Ovary (tissue), 7 donors: ENCODE measurements at regions not wholly inside any gene's neighbourhood (a gene's known extent, or its start where the extent isn't known, plus 50 kb on each side); places are given as distances from the start of the nearest gene placed in this dataset.

Source experiments
- DNase-seq, 5 donors: peaks; one replicate each; pipeline ENCODE4 v3.0.0-alpha.2; 2019 to 2020
- H3K27ac ChIP-seq, 2 donors: fragments of 200-600 bp; one replicate each; pipeline versions ENCODE4 v1.5.1 to v1.8.0; 2019 to 2022
- H3K27me3 ChIP-seq: fragments of 200-600 bp; one replicate; pipeline ENCODE4 v1.8.0; 2022
- H3K36me3 ChIP-seq: fragments of 200-600 bp; sonication (generic); one replicate; pipeline ENCODE4 v1.5.1; 2019
- H3K4me1 ChIP-seq: one replicate; pipeline ENCODE4 v1.8.1; 2013; ENCODE audit warnings: mild to moderate bottlenecking, moderate library complexity; ENCODE audit not compliant: insufficient read depth
- H3K4me3 ChIP-seq: fragments of 200-600 bp; sonication (generic); one replicate; pipeline ENCODE4 v1.5.1; 2017
- H3K9me3 ChIP-seq, 2 donors: fragments of 200-600 bp in 1 of 2; sonication (generic) in 1 of 2; one replicate each; pipeline versions ENCODE4 v1.5.1 to v1.8.1; 2013 to 2019; ENCODE audit warnings: mild to moderate bottlenecking in 1 of 2, moderate library complexity in 1 of 2
- EP300 ChIP-seq: sonication (generic); formaldehyde crosslinking; IDR thresholded peaks from one replicate; pipeline ENCODE4 v1.6.1; 2017; ENCODE audit warnings: antibody characterized with exemption
- POLR2A ChIP-seq: fragments of 450-650 bp; IDR thresholded peaks from one replicate; pipeline ENCODE4 v1.6.1; 2017; ENCODE audit warnings: antibody characterized with exemption, mild to moderate bottlenecking, moderate library complexity
- WGBS, 3 donors: extraction: QIAGEN DNeasy Blood & Tissue Kit in 1 of 3; methylation state at CpG; one replicate each; pipeline versions ENCODE4 v1.1.5 to v1.1.7; 2013 to 2017; 5-methylcytosine and 5-hydroxymethylcytosine counted together
- intact Hi-C, 4 donors: fragments of 100-400 bp; cut with DNase I; formaldehyde crosslinking; loops; one replicate each; pipeline versions ENCODE4 v1.11.0 to v1.15.1; 2022 to 2023
- TF ChIP-seq, protein P1 (sequence below), 3 donors: fragments of 450-650 bp in 2 of 3; fragments of 200-600 bp in 1 of 3; IDR thresholded peaks; one replicate each; pipeline versions ENCODE4 v1.5.1 to v1.8.0; 2016 to 2022; ENCODE audit warnings: antibody characterized with exemption in 3 of 3, mild to moderate bottlenecking in 1 of 3
- donor health status: DM: no; HTN: no; CAD: no; lungs with moderate emphysema.
- donor health status: DM: no; HTN: no; CAD: no.
- donor health status: Bipolar disorder and iron deficiency.
- donor health status: DM: no; HTN: no; CAD: no.
- donor health status: DM: yes; HTN: yes; CAD: no.

DNA sequence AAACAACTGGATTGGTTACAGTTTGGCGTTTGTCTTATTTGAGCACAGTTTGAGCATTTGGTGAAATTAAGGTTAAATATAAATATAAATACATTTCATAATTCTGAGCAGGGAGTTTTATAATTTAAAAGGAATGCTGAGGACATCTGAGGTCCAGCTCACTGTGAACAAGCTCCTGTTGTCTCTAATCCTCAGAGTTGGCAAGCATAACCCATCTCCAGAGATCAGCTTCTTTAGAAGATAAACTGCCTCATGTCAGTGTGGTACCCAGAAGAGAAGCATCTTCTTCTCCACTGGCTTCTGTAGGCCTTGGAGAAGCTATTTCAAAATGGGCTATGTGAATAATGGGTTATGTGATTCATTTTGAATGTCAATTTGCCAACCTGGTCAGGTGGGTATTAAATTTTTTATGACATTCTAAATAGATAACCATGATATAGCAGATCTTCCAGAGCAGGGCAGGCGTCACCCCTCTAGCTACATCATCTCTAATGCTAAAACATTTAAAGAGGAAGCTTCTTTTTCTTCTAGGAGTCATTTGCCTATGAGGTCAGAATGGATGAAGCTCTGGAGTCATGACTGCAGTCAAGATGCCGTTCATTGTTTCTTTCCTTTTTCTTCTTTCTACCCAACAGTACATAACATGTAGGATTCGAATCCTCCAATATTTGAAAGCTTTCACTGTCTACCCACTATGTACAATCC, 324.0 kb downstream of the RNF144A start:
- no peaks in the 10 kb centered on the region for H3K27me3 ChIP-seq
- DNase-seq, result no peak
- H3K27ac ChIP-seq, result no peak overlapping the region
- H3K9me3 ChIP-seq, result no peaks in the 10 kb centered on the region
- WGBS, 3 donors, result 94 to 98% (median 97%) methylated on average over 4 of the region's 4 CpGs
- no peak overlapping the region for H3K4me3 ChIP-seq
- no peak for TF ChIP-seq POLR2A
- TF ChIP-seq, protein P1, sequence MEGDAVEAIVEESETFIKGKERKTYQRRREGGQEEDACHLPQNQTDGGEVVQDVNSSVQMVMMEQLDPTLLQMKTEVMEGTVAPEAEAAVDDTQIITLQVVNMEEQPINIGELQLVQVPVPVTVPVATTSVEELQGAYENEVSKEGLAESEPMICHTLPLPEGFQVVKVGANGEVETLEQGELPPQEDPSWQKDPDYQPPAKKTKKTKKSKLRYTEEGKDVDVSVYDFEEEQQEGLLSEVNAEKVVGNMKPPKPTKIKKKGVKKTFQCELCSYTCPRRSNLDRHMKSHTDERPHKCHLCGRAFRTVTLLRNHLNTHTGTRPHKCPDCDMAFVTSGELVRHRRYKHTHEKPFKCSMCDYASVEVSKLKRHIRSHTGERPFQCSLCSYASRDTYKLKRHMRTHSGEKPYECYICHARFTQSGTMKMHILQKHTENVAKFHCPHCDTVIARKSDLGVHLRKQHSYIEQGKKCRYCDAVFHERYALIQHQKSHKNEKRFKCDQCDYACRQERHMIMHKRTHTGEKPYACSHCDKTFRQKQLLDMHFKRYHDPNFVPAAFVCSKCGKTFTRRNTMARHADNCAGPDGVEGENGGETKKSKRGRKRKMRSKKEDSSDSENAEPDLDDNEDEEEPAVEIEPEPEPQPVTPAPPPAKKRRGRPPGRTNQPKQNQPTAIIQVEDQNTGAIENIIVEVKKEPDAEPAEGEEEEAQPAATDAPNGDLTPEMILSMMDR (IDR thresholded peaks at IDR 0.05), result no peak
- TF ChIP-seq EP300, result no peak
- intact Hi-C loops, result no loop called here
- H3K4me1 ChIP-seq, result no peaks in the 10 kb centered on the region
- no peaks in the 10 kb centered on the region for H3K36me3 ChIP-seq

DNA sequence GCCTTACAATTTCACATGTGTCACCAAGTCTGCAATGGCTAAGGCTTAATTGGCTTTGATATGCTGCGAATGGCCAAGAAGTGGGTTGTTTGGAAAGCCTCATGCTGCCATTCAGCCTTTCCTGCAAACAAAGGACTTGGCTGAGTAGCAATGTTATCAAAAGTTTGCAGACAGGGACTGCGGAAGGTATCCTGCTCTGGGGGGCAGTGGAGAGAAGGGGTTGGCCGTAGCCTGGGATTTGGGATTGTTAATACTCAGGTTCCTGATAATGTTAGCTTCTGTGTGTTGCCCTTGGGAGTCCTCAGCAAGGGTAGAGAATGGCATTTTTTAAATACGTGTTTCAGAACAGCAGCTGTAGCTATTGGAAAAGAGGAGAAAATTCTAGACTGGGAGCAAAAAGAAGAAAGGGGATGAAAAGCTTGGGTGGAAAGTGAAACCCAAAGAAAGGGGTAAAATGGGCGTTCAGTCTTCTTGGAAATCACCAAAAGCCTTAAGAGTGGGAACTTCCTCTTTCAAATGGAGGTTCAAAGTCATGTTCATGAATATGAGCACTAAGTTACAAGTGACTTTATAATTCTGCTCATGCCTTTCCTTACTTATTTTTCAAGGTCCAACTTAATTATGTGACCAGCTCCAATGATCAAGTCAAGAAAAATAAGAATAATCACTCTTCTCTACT, 325.1 kb downstream of the RNF144A start:
- no peaks in the 10 kb centered on the region for H3K9me3 ChIP-seq
- no peak for TF ChIP-seq EP300
- TF ChIP-seq, protein P1 (IDR thresholded peaks at IDR 0.05), result no peak
- no peak for TF ChIP-seq POLR2A
- WGBS, 3 donors, result 82 to 89% (median 86%) methylated on average over 5 of the region's 5 CpGs
- no peak overlapping the region for H3K4me3 ChIP-seq
- H3K4me1 ChIP-seq, result no peaks in the 10 kb centered on the region
- no peaks in the 10 kb centered on the region for H3K36me3 ChIP-seq
- no peak for DNase-seq
- intact Hi-C loops, result no loop called here
- H3K27me3 ChIP-seq, result no peaks in the 10 kb centered on the region
- no peak overlapping the region for H3K27ac ChIP-seq

DNA sequence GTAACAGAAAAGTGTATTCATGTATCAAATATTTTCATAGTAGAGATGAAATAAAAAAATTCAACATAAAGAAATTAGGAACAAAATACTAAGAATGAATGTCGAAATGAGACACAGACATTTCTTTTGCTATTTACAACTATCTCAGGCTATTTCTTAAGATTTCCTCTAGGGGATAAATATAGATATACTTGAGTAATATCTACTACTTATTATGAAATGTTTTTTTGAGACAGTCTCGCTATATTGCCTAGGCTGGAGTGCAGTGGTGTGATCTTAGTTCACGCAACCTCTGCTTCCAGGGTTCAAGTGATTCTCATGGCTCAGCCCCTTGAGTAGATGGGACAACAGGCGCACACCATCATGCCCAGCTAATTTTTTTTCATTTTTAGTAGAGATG, 326.1 kb downstream of the RNF144A start:
- H3K4me1 ChIP-seq, result no peaks in the 10 kb centered on the region
- no peaks in the 10 kb centered on the region for H3K27me3 ChIP-seq
- intact Hi-C loops, result no loop called here
- no peak overlapping the region for H3K4me3 ChIP-seq
- H3K9me3 ChIP-seq, result no peaks in the 10 kb centered on the region
- no peak for DNase-seq
- H3K27ac ChIP-seq, result no peak overlapping the region
- no peak for TF ChIP-seq EP300
- TF ChIP-seq POLR2A, result no peak
- TF ChIP-seq, protein P1 (IDR thresholded peaks at IDR 0.05), result no peak
- WGBS, 3 donors, result 67 to 80% (median 68%) methylated on average over 4 of the region's 4 CpGs
- H3K36me3 ChIP-seq, result no peaks in the 10 kb centered on the region

DNA sequence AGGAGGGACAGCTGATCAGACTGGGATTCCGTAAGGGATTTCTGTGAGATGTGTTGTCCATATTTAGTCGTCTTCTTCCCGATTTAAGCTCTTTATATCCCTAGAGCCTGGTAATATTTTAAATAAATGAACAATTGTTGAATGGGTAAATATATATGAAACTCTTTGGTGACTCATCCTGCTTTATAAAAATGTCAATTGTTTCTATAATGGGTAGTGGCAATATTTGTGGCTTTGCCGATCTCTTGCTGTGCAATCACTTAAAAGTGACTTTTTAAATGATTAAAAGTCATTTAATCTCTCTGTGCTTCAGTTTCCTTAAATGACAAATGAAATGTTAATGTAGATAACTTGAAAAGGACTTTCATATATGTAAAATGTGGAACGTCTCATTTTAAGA, 339.2 kb downstream of the RNF144A start:
- H3K36me3 ChIP-seq, result no peaks in the 10 kb centered on the region
- H3K4me3 ChIP-seq, result no peak overlapping the region
- H3K27me3 ChIP-seq, result no peaks in the 10 kb centered on the region
- no peaks in the 10 kb centered on the region for H3K4me1 ChIP-seq
- DNase-seq, result no peak
- TF ChIP-seq POLR2A (no peak), EP300 (no peak)
- TF ChIP-seq, protein P1 (IDR thresholded peaks at IDR 0.05), result no peak
- intact Hi-C loops, result no loop called here
- H3K9me3 ChIP-seq, result no peaks in the 10 kb centered on the region
- H3K27ac ChIP-seq, result no peak overlapping the region
- 78 to 89% (median 88%) methylated on average over 5 of the region's 5 CpGs for WGBS, 3 donors
